Heart left ventricle (tissue), 16 donors: ENCODE measurements at regions not wholly inside any gene's neighbourhood (a gene's known extent, or its start where the extent isn't known, plus 50 kb on each side); places are given as distances from the start of the nearest gene placed in this dataset.

Experiments used
- ATAC-seq, 4 donors: fragments of 200-7000 bp; cut with Tn5 transposase; one replicate each; pipeline ENCODE4 v1.9.1; 2020 to 2022; ENCODE audit warnings: moderate library complexity in 4 of 4, mild to moderate bottlenecking in 3 of 4, moderate number of reproducible peaks in 1 of 4
- DNase-seq, 5 donors: peaks; one replicate each; pipeline ENCODE4 v3.0.0-alpha.2; 2020
- H3K27ac ChIP-seq, 12 donors: fragments of 200-600 bp; sonication (generic) in 4 of 12; one replicate each; pipeline versions ENCODE4 v1.5.0 to v1.8.0; 2016 to 2022; ENCODE audit warnings: mild to moderate bottlenecking in 2 of 12
- H3K27me3 ChIP-seq, 9 donors: fragments of 200-600 bp; sonication (generic) in 2 of 9; one replicate each; pipeline versions ENCODE4 v1.5.1 to v1.8.0; 2016 to 2022; ENCODE audit warnings: mild to moderate bottlenecking in 3 of 9
- H3K36me3 ChIP-seq, 9 donors: fragments of 200-600 bp; sonication (generic) in 2 of 9; one replicate each; pipeline versions ENCODE4 v1.5.0 to v1.8.0; 2018 to 2022; ENCODE audit warnings: mild to moderate bottlenecking in 2 of 9
- H3K4me1 ChIP-seq, 12 donors: fragments of 200-600 bp; sonication (generic) in 4 of 12; one replicate each; pipeline versions ENCODE4 v1.5.0 to v1.8.0; 2016 to 2022; ENCODE audit warnings: mild to moderate bottlenecking in 3 of 12
- H3K4me3 ChIP-seq, 12 donors: fragments of 200-600 bp; sonication (generic) in 4 of 12; one replicate each; pipeline versions ENCODE4 v1.5.0 to v1.8.0; 2017 to 2022; ENCODE audit warnings: mild to moderate bottlenecking in 9 of 12, moderate library complexity in 4 of 12
- H3K9me3 ChIP-seq, 12 donors: fragments of 200-600 bp; sonication (generic) in 4 of 12; one replicate each; pipeline versions ENCODE4 v1.5.0 to v1.8.0; 2016 to 2022; ENCODE audit warnings: mild to moderate bottlenecking in 1 of 12
- CTCF ChIP-seq, 12 donors: fragments of 200-600 bp; sonication (generic) in 4 of 12; IDR thresholded peaks; one replicate each; pipeline versions ENCODE4 v1.5.0 to v1.8.0; 2018 to 2022; ENCODE audit warnings: antibody characterized with exemption in 12 of 12, mild to moderate bottlenecking in 5 of 12
- POLR2A ChIP-seq, 2 donors: fragments of 450-650 bp; IDR thresholded peaks; one replicate each; pipeline ENCODE4 v1.6.1; 2017; ENCODE audit warnings: antibody characterized with exemption in 2 of 2, mild to moderate bottlenecking in 2 of 2, moderate library complexity in 2 of 2
- WGBS, 4 donors: extraction: QIAGEN DNeasy Blood & Tissue Kit in 2 of 4; methylation state at CpG; one replicate each; pipeline versions ENCODE4 v1.1.5 to v1.1.7; 2013 to 2018; 5-methylcytosine and 5-hydroxymethylcytosine counted together
- intact Hi-C, 10 donors: fragments of 100-400 bp; cut with DNase I; formaldehyde crosslinking; loops; one replicate each; pipeline versions ENCODE4 v1.11.1 to v1.14.2; 2022
- donor health status: ischemic (EF 13 %, LVEDD 7.1; RV severe dilation, severe dysfunction).
- donor health status: healthy with polysubstance abuse.
- donor health status: DM: no; HTN: yes; CAD: no.
- donor health status: DM: no; HTN: no; CAD: no.
- donor health status: ischemic (EF 25% LVEDD 6.9; RV normal size, moderate dysfunction).
- donor health status: ischemic (EF 25% LVEDD 5.7; RV mildly dilated, moderate dysfunction).
- donor health status: healthy.
- donor health status: DM: yes; HTN: yes; CAD: no.
- donor health status: ischemic (EF 35%, LVEDD 5.7; RV mildly dilated, moderate dysfunction).
- donor health status: nonischemic (EF 11% LVEDD 7.7; RV severe dilation, severe dysfunction).
- donor health status: DM: yes; HTN: yes; CAD: no.
- donor health status: PGD.
- donor health status: ischemic (EF 29% LVEDD 5.4; RV normal size, mild dysfunction).
- donor health status: nonischemic (EF 23%, LVEDD 6.1; RV moderate dilation, normal function).

GRCh38 chr12:114996382-114996781, 312.4 kb upstream of the TBX3 start:
- intact Hi-C loops, result no loop called here
- Histone ChIP-seq H3K27ac (no peak overlapping the region), H3K27me3 (peaks cover 0 to 3% (median 0%) of the 10 kb centered on the region in 9 donors), H3K4me1 (peaks cover 0 to 10% (median 0%) of the 10 kb centered on the region in 12 donors), H3K9me3 (peaks cover 0 to 9% (median 1%) of the 10 kb centered on the region in 12 donors), H3K36me3 (no peaks in the 10 kb centered on the region), H3K4me3 (no peak overlapping the region)
- DNase-seq, result no peak
- no peak for ATAC-seq
- WGBS, 4 donors, result 64 to 73% (median 70%) methylated on average over 5 of the region's 5 CpGs
- no peak for TF ChIP-seq CTCF (IDR thresholded peaks at IDR 0.05)
- TF ChIP-seq POLR2A (IDR thresholded peaks at IDR 0.05), result no peak

- TF ChIP-seq POLR2A (IDR thresholded peaks at IDR 0.05), result no peak
- TF ChIP-seq CTCF (IDR thresholded peaks at IDR 0.05), result no peak
- intact Hi-C loops, result no loop called here
- Histone ChIP-seq H3K9me3 (peaks cover 0 to 9% (median 1%) of the 10 kb centered on the region in 12 donors), H3K27me3 (no peaks in the 10 kb centered on the region), H3K4me1 (peaks cover 0 to 10% (median 0%) of the 10 kb centered on the region in 12 donors), H3K27ac (no peak overlapping the region), H3K36me3 (no peaks in the 10 kb centered on the region), H3K4me3 (no peak overlapping the region)
- 68 to 79% (median 71%) methylated on average over 2 of the region's 2 CpGs for WGBS, 4 donors
- ATAC-seq (no peak), DNase-seq (no peak)
Measured at GRCh38 chr12:114995891-114996290, 311.9 kb upstream of the TBX3 start.

GRCh38 chr12:114993165-114993564, 309.2 kb upstream of the TBX3 start:
- H3K27ac ChIP-seq, result peak overlapping the region in 1 of 12 donors; percentile 8
- intact Hi-C loops, result no loop called here
- peaks cover 0 to 9% (median 1%) of the 10 kb centered on the region in 12 donors for H3K9me3 ChIP-seq
- ATAC-seq, result no peak
- 54 to 76% (median 67%) methylated on average over 3 of the region's 3 CpGs for WGBS, 4 donors
- no peak for TF ChIP-seq CTCF (IDR thresholded peaks at IDR 0.05)
- TF ChIP-seq POLR2A (IDR thresholded peaks at IDR 0.05), result no peak
- no peaks in the 10 kb centered on the region for H3K27me3 ChIP-seq
- H3K36me3 ChIP-seq, result no peaks in the 10 kb centered on the region
- DNase-seq, result no peak
- H3K4me1 ChIP-seq, result peaks cover 0 to 2% (median 0%) of the 10 kb centered on the region in 12 donors
- no peak overlapping the region for H3K4me3 ChIP-seq

- DNase-seq, result no peak
- Histone ChIP-seq H3K36me3 (no peaks in the 10 kb centered on the region), H3K4me1 (no peaks in the 10 kb centered on the region), H3K27ac (no peak overlapping the region), H3K4me3 (no peak overlapping the region), H3K9me3 (peaks cover 0 to 9% (median 1%) of the 10 kb centered on the region in 12 donors), H3K27me3 (no peaks in the 10 kb centered on the region)
- no peak for TF ChIP-seq POLR2A (IDR thresholded peaks at IDR 0.05)
- no peak for TF ChIP-seq CTCF (IDR thresholded peaks at IDR 0.05)
- intact Hi-C loops, result no loop called here
- WGBS, 4 donors, result 54 to 72% (median 66%) methylated on average over 1 of the region's 1 CpG
- ATAC-seq, result no peak
Measured at GRCh38 chr12:114992443-114992842, 308.5 kb upstream of the TBX3 start.
